C4-2B (cell line): ENCODE measurements at regions not wholly inside any gene's neighbourhood (a gene's known extent, or its start where the extent isn't known, plus 50 kb on each side); places are given as distances from the start of the nearest gene placed in this dataset.
"Not testable (repeated sequence)": the region's sequence is repeated elsewhere in the genome, so short reads cannot be mapped to it uniquely, and the experiment has no call there.

Experiments used
- CTCF ChIP-seq: fragments of 450-650 bp; conservative IDR thresholded peaks from 2 replicates; pipeline ENCODE4 v1.5.1; 2017; ENCODE audit warnings: mild to moderate bottlenecking
- ZFX ChIP-seq: fragments of 450-650 bp; IDR thresholded peaks from 2 replicates; pipeline ENCODE4 v1.6.1; 2017

DNA sequence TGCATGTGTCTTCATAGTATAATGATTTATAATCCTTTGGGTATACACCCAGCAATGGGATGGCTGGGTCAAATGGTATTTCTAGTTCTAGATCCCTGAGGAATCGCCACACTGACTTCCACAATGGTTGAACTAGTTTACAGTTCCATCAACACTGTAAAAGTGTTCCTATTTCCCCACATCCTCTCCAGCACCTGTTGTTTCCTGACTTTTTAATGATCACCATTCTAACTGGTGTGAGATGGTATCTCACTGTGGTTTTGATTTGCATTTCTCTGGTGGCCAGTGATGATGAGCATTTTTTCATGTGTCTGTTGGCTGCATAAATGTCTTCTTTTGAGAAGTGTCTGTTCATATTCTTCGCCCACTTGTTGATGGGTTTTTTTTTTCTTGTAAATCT is 152.2 kb upstream of the NAMPT start:
- TF ChIP-seq CTCF, ZFX: not testable (repeated sequence)
